WTC11 (cell line): ENCODE measurements at regions not wholly inside any gene's neighbourhood (a gene's known extent, or its start where the extent isn't known, plus 50 kb on each side); places are given as distances from the start of the nearest gene placed in this dataset.

ENCODE experiments used
- ATAC-seq: fragments of 200-7000 bp; cut with Tn5 transposase; 2 replicates; pipeline ENCODE4 v1.10.0; 2021; ENCODE audit warnings: mild to moderate bottlenecking, moderate library complexity
- CTCF ChIA-PET: fragments of 300-600 bp; sonication (Branson Sonifier 250); formaldehyde crosslinking; loops from one replicate; lab custom pipeline; 2021; ENCODE audit warnings: antibody characterized with exemption; lab: Charles Lee
- POLR2A ChIA-PET: fragments of 350-600 bp; sonication (Branson Sonifier 250); formaldehyde crosslinking; loops from one replicate; lab custom pipeline; 2021; ENCODE audit warnings: antibody characterized with exemption; lab: Charles Lee
- DNase-seq: peaks from one replicate; pipeline ENCODE4 v3.0.0; 2021; ENCODE audit warnings: low spot score
- H3K27ac Mint-ChIP-seq: 2 replicates; pipeline ENCODE4 v1.8.0; 2021; ENCODE audit warnings: mixed read lengths
- H3K27me3 Mint-ChIP-seq: 2 replicates; pipeline ENCODE4 v1.8.0; 2021; ENCODE audit warnings: low read depth, mild to moderate bottlenecking, moderate library complexity, mixed read lengths
- H3K36me3 Mint-ChIP-seq: 2 replicates; pipeline ENCODE4 v1.8.0; 2021; ENCODE audit warnings: mixed read lengths
- H3K4me1 Mint-ChIP-seq: 2 replicates; pipeline ENCODE4 v1.8.0; 2022; ENCODE audit warnings: mixed read lengths
- H3K4me3 Mint-ChIP-seq: 2 replicates; pipeline ENCODE4 v1.8.0; 2021; ENCODE audit warnings: mild to moderate bottlenecking, moderate library complexity, mixed read lengths
- H3K9me3 Mint-ChIP-seq: 2 replicates; pipeline ENCODE4 v1.8.0; 2021; ENCODE audit warnings: mixed read lengths
- CREM ChIP-seq: sonication (generic); formaldehyde crosslinking; IDR thresholded peaks from 2 replicates; pipeline ENCODE4 v1.8.1; 2022; ENCODE audit warnings: mild to moderate bottlenecking, missing genetic modification reagents, moderate library complexity
- FOXK1 ChIP-seq: sonication (generic); formaldehyde crosslinking; IDR thresholded peaks from 2 replicates; pipeline ENCODE4 v1.8.0; 2022; ENCODE audit warnings: mild to moderate bottlenecking, moderate library complexity, missing genetic modification reagents
- IRF2 ChIP-seq: sonication (generic); formaldehyde crosslinking; IDR thresholded peaks from 2 replicates; pipeline ENCODE4 v1.8.0; 2022; ENCODE audit warnings: low read depth, missing genetic modification reagents, borderline replicate concordance
- JAZF1 ChIP-seq: fragments of 250-450 bp; sonication (Bioruptor Pico); IDR thresholded peaks from 2 replicates; pipeline ENCODE4 v1.9.0; 2021; ENCODE audit warnings: moderate library complexity, mild to moderate bottlenecking, inconsistent platforms
- MXD4 ChIP-seq: fragments of 250-450 bp; sonication (Bioruptor Pico); IDR thresholded peaks from 2 replicates; pipeline ENCODE4 v1.8.0; 2021; ENCODE audit warnings: mild to moderate bottlenecking, moderate library complexity, borderline replicate concordance
- NFE2L1 ChIP-seq: sonication (generic); formaldehyde crosslinking; IDR thresholded peaks from 2 replicates; pipeline ENCODE4 v1.8.1; 2023; ENCODE audit warnings: missing genetic modification reagents
- NR2C2 ChIP-seq: sonication (generic); formaldehyde crosslinking; IDR thresholded peaks from 2 replicates; pipeline ENCODE4 v1.8.0; 2022; ENCODE audit warnings: mild to moderate bottlenecking, missing genetic modification reagents
- SOX15 ChIP-seq: fragments of 250-450 bp; sonication (Bioruptor Pico); IDR thresholded peaks from 2 replicates; pipeline ENCODE4 v1.9.0; 2021; ENCODE audit warnings: mild to moderate bottlenecking
- TEAD1 ChIP-seq: sonication (generic); formaldehyde crosslinking; IDR thresholded peaks from 2 replicates; pipeline ENCODE4 v1.8.0; 2022; ENCODE audit warnings: mild to moderate bottlenecking, missing genetic modification reagents
- TEAD4 ChIP-seq: sonication (generic); formaldehyde crosslinking; IDR thresholded peaks from 2 replicates; pipeline ENCODE4 v1.8.0; 2022; ENCODE audit warnings: mild to moderate bottlenecking, missing genetic modification reagents
- ZNF396 ChIP-seq: fragments of 250-450 bp; sonication (Bioruptor Pico); IDR thresholded peaks from 2 replicates; pipeline ENCODE4 v1.8.0; 2021; ENCODE audit warnings: mild to moderate bottlenecking, moderate library complexity, borderline replicate concordance
- ZNF416 ChIP-seq: fragments of 250-450 bp; sonication (Bioruptor Pico); IDR thresholded peaks from 2 replicates; pipeline ENCODE4 v1.9.0; 2021; ENCODE audit warnings: mild to moderate bottlenecking, inconsistent platforms
- ZNF423 ChIP-seq: fragments of 250-450 bp; sonication (Bioruptor Pico); IDR thresholded peaks from 2 replicates; pipeline ENCODE4 v2.1.2; 2022; ENCODE audit warnings: mild to moderate bottlenecking, moderate library complexity
- ZNF671 ChIP-seq: fragments of 250-450 bp; sonication (Bioruptor Pico); IDR thresholded peaks from 2 replicates; pipeline ENCODE4 v1.8.0; 2021; ENCODE audit warnings: mild to moderate bottlenecking
- TF ChIP-seq, protein P1 (sequence below): sonication (generic); formaldehyde crosslinking; IDR thresholded peaks from 2 replicates; pipeline ENCODE4 v1.8.1; 2022; ENCODE audit warnings: missing genetic modification reagents, borderline replicate concordance
- TF ChIP-seq, protein P2 (sequence below): sonication (generic); formaldehyde crosslinking; IDR thresholded peaks from 2 replicates; pipeline ENCODE4 v1.8.1; 2022; ENCODE audit warnings: mild to moderate bottlenecking, moderate library complexity, missing genetic modification reagents
- TF ChIP-seq, protein P3 (sequence below): sonication (generic); formaldehyde crosslinking; IDR thresholded peaks from 2 replicates; pipeline ENCODE4 v1.8.0; 2022; ENCODE audit warnings: mild to moderate bottlenecking, missing genetic modification reagents
- TF ChIP-seq, protein P4 (sequence below): sonication (generic); formaldehyde crosslinking; IDR thresholded peaks from 2 replicates; pipeline ENCODE4 v1.8.0; 2022; ENCODE audit warnings: mild to moderate bottlenecking, missing genetic modification reagents
- TF ChIP-seq, protein P5 (sequence below): sonication (generic); formaldehyde crosslinking; IDR thresholded peaks from 2 replicates; pipeline ENCODE4 v1.8.1; 2022; ENCODE audit warnings: low read depth, missing genetic modification reagents, borderline replicate concordance
- TF ChIP-seq, protein P6 (sequence below): fragments of 250-450 bp; sonication (Bioruptor Pico); IDR thresholded peaks from 2 replicates; pipeline ENCODE4 v1.9.0; 2021; ENCODE audit warnings: mild to moderate bottlenecking, borderline replicate concordance

DNA sequence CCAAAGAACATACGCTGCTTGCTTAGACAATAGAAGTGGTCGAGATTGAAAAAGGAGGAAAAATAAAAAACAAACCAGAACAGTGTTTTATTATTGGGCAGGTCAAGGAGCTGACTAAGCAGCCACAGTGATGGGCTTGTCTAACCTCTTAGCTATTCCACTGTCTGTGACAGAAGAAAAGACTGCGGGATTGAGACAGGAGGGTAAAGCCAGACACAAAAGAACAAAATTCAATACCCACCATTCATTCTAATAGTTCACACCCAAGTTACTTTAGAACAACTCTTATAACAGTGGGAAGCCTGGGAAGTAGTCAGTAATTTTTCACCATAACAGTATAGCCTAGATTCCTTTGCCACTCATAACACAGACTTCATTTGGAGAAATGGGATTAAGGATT is 435.4 kb downstream of the MFSD1 start:
- H3K4me3 Mint-ChIP-seq = no peak overlapping the region
- ATAC-seq (no peak), DNase-seq (no peak)
- H3K27me3 Mint-ChIP-seq = no peaks in the 10 kb centered on the region
- POLR2A ChIA-PET = no interaction called here
- H3K27ac Mint-ChIP-seq = no peak overlapping the region
- H3K9me3 Mint-ChIP-seq = no peaks in the 10 kb centered on the region
- TF ChIP-seq, protein P1, sequence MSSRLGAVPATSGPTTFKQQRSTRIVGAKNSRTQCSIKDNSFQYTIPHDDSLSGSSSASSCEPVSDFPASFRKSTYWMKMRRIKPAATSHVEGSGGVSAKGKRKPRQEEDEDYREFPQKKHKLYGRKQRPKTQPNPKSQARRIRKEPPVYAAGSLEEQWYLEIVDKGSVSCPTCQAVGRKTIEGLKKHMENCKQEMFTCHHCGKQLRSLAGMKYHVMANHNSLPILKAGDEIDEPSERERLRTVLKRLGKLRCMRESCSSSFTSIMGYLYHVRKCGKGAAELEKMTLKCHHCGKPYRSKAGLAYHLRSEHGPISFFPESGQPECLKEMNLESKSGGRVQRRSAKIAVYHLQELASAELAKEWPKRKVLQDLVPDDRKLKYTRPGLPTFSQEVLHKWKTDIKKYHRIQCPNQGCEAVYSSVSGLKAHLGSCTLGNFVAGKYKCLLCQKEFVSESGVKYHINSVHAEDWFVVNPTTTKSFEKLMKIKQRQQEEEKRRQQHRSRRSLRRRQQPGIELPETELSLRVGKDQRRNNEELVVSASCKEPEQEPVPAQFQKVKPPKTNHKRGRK (CRISPR knock-in tag) = no peak
- TF ChIP-seq, protein P2, sequence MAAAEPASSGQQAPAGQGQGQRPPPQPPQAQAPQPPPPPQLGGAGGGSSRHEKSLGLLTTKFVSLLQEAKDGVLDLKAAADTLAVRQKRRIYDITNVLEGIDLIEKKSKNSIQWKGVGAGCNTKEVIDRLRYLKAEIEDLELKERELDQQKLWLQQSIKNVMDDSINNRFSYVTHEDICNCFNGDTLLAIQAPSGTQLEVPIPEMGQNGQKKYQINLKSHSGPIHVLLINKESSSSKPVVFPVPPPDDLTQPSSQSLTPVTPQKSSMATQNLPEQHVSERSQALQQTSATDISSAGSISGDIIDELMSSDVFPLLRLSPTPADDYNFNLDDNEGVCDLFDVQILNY = no peak
- TF ChIP-seq ZNF423 (no peak), CREM (CRISPR knock-in tag) (no peak), ZNF396 (no peak)
- no peaks in the 10 kb centered on the region for H3K36me3 Mint-ChIP-seq
- peaks cover 19% of the 10 kb centered on the region for H3K4me1 Mint-ChIP-seq
- CTCF ChIA-PET = interaction anchor here (1.4 kb wide), 1 partner anchor 23 kb away, joined by 3 read pairs; no protein-coding TSS in a partner anchor

DNA sequence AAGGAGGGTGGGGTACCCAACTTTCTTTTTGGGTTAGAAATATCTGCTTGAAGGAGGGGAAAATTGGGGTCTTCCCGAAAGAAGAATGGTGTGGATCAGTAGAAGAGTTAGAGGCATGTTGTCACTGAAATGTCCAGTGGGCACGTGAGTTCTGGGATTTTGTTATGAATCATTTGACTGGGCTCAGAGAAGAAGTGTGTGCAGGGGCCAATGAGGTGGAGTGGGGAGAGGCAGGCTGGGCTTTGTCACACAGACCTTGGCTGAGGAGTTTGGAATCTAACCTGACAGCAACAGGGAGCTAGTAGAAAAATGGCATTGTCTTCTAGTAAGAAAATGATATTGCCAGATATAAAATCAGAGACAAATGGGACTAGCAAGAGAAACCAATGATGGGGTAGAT is 436.8 kb downstream of the MFSD1 start:
- Mint-ChIP-seq H3K27me3 (no peaks in the 10 kb centered on the region), H3K9me3 (no peaks in the 10 kb centered on the region)
- no peak for DNase-seq
- POLR2A ChIA-PET = no interaction called here
- TF ChIP-seq ZNF671 (CRISPR knock-in tag) = no peak
- no peak for TF ChIP-seq JAZF1
- TF ChIP-seq, protein P3, sequence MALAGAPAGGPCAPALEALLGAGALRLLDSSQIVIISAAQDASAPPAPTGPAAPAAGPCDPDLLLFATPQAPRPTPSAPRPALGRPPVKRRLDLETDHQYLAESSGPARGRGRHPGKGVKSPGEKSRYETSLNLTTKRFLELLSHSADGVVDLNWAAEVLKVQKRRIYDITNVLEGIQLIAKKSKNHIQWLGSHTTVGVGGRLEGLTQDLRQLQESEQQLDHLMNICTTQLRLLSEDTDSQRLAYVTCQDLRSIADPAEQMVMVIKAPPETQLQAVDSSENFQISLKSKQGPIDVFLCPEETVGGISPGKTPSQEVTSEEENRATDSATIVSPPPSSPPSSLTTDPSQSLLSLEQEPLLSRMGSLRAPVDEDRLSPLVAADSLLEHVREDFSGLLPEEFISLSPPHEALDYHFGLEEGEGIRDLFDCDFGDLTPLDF = no peak
- TF ChIP-seq, protein P4, sequence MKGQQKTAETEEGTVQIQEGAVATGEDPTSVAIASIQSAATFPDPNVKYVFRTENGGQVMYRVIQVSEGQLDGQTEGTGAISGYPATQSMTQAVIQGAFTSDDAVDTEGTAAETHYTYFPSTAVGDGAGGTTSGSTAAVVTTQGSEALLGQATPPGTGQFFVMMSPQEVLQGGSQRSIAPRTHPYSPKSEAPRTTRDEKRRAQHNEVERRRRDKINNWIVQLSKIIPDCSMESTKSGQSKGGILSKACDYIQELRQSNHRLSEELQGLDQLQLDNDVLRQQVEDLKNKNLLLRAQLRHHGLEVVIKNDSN = no peak
- TF ChIP-seq, protein P2 = no peak
- no peak for TF ChIP-seq NFE2L1 (CRISPR knock-in tag)
- no peak for TF ChIP-seq ZNF416 (CRISPR knock-in tag)
- no peak for TF ChIP-seq TEAD4 (CRISPR knock-in tag)
- no peak for TF ChIP-seq NR2C2 (CRISPR knock-in tag)
- TF ChIP-seq ZNF423 = no peak
- no peak for TF ChIP-seq TEAD1 (CRISPR knock-in tag)
- no peak for TF ChIP-seq MXD4 (CRISPR knock-in tag)
- TF ChIP-seq FOXK1 (CRISPR knock-in tag) = no peak
- no peak for TF ChIP-seq IRF2 (CRISPR knock-in tag)
- TF ChIP-seq, protein P5, sequence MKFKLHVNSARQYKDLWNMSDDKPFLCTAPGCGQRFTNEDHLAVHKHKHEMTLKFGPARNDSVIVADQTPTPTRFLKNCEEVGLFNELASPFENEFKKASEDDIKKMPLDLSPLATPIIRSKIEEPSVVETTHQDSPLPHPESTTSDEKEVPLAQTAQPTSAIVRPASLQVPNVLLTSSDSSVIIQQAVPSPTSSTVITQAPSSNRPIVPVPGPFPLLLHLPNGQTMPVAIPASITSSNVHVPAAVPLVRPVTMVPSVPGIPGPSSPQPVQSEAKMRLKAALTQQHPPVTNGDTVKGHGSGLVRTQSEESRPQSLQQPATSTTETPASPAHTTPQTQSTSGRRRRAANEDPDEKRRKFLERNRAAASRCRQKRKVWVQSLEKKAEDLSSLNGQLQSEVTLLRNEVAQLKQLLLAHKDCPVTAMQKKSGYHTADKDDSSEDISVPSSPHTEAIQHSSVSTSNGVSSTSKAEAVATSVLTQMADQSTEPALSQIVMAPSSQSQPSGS = no peak
- no peak for TF ChIP-seq CREM (CRISPR knock-in tag)
- TF ChIP-seq, protein P6, sequence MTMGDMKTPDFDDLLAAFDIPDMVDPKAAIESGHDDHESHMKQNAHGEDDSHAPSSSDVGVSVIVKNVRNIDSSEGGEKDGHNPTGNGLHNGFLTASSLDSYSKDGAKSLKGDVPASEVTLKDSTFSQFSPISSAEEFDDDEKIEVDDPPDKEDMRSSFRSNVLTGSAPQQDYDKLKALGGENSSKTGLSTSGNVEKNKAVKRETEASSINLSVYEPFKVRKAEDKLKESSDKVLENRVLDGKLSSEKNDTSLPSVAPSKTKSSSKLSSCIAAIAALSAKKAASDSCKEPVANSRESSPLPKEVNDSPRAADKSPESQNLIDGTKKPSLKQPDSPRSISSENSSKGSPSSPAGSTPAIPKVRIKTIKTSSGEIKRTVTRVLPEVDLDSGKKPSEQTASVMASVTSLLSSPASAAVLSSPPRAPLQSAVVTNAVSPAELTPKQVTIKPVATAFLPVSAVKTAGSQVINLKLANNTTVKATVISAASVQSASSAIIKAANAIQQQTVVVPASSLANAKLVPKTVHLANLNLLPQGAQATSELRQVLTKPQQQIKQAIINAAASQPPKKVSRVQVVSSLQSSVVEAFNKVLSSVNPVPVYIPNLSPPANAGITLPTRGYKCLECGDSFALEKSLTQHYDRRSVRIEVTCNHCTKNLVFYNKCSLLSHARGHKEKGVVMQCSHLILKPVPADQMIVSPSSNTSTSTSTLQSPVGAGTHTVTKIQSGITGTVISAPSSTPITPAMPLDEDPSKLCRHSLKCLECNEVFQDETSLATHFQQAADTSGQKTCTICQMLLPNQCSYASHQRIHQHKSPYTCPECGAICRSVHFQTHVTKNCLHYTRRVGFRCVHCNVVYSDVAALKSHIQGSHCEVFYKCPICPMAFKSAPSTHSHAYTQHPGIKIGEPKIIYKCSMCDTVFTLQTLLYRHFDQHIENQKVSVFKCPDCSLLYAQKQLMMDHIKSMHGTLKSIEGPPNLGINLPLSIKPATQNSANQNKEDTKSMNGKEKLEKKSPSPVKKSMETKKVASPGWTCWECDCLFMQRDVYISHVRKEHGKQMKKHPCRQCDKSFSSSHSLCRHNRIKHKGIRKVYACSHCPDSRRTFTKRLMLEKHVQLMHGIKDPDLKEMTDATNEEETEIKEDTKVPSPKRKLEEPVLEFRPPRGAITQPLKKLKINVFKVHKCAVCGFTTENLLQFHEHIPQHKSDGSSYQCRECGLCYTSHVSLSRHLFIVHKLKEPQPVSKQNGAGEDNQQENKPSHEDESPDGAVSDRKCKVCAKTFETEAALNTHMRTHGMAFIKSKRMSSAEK (CRISPR knock-in tag) = no peak
- no peak for TF ChIP-seq SOX15 (CRISPR knock-in tag)
- TF ChIP-seq, all 79 proteins: peak for 0
- ATAC-seq = no peak
- Mint-ChIP-seq H3K4me3 (no peak overlapping the region), H3K4me1 (peaks cover 19% of the 10 kb centered on the region), H3K27ac (no peak overlapping the region), H3K36me3 (no peaks in the 10 kb centered on the region)
- CTCF ChIA-PET = interaction anchor here (0.7 to 1.0 kb wide), 2 partner anchors 27 to 293 kb away, joined by 3 to 4 read pairs; no protein-coding TSS in a partner anchor
